Central memory CD8-positive, alpha-beta T cell (primary cell): ENCODE measurements at regions not wholly inside any gene's neighbourhood (a gene's known extent, or its start where the extent isn't known, plus 50 kb on each side); places are given as distances from the start of the nearest gene placed in this dataset.

Experiments
- ATAC-seq: fragments of 150-1000 bp; cut with Tn5 transposase; replicated peaks from 2 replicates; pipeline ENCODE4 v1.10.0; 2022; ENCODE audit warnings: mild to moderate bottlenecking, moderate FRiP score, moderate number of reproducible peaks; ENCODE audit not compliant: poor library complexity, severe bottlenecking; ENCODE audit errors: extremely low read depth
- DNase-seq, 2 donors: peaks; one replicate each; pipeline ENCODE4 v3.0.0; 2021; ENCODE audit warnings: low spot score in 2 of 2
- H3K27ac Mint-ChIP-seq: one replicate; pipeline ENCODE4 v1.8.0; 2022; ENCODE audit warnings: low read depth, mild to moderate bottlenecking, moderate library complexity, mixed read lengths
- H3K27me3 Mint-ChIP-seq: one replicate; pipeline ENCODE4 v1.8.0; 2022; ENCODE audit warnings: mixed read lengths
- H3K36me3 Mint-ChIP-seq: one replicate; pipeline ENCODE4 v1.8.0; 2022; ENCODE audit warnings: mild to moderate bottlenecking, moderate library complexity, mixed read lengths; ENCODE audit not compliant: insufficient read depth
- H3K4me1 Mint-ChIP-seq: one replicate; pipeline ENCODE4 v1.8.0; 2022; ENCODE audit warnings: mixed read lengths
- H3K4me3 Mint-ChIP-seq: one replicate; pipeline ENCODE4 v1.8.0; 2022; ENCODE audit warnings: mild to moderate bottlenecking, moderate library complexity, mixed read lengths
- H3K9me3 Mint-ChIP-seq: one replicate; pipeline ENCODE4 v1.8.0; 2022; ENCODE audit warnings: mixed read lengths

GRCh38 chr3:20405744-20406143, 219.7 kb upstream of the SGO1 start:
- Mint-ChIP-seq H3K9me3 (no peaks in the 10 kb centered on the region), H3K36me3 (no peaks in the 10 kb centered on the region), H3K4me3 (no peak overlapping the region), H3K27ac (no peak overlapping the region), H3K4me1 (no peaks in the 10 kb centered on the region), H3K27me3 (no peaks in the 10 kb centered on the region)
- DNase-seq (no peak), ATAC-seq (no peak)

GRCh38 chr3:20405231-20405630, 219.2 kb upstream of the SGO1 start:
- no peak for ATAC-seq
- no peaks in the 10 kb centered on the region for H3K4me1 Mint-ChIP-seq
- H3K27ac Mint-ChIP-seq = no peak overlapping the region
- H3K36me3 Mint-ChIP-seq = no peaks in the 10 kb centered on the region
- no peaks in the 10 kb centered on the region for H3K27me3 Mint-ChIP-seq
- H3K9me3 Mint-ChIP-seq = no peaks in the 10 kb centered on the region
- H3K4me3 Mint-ChIP-seq = no peak overlapping the region
- DNase-seq = no peak

DNA sequence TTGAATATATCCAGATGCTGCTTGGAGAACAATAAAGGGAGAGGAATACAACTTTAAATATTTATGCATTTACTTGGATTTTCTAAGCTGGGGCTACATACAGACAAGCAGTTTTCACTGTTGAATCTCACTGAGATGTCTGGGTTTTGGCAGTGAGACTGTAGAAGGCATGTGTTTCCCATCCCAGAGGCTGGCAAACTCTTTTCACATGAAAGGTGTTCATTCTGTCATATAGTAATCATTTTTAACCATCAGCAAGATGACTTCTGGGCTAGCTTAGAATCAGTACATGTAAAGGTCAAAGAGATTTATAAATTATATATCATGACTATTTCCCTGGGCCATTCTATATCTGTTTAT, 218.7 kb upstream of the SGO1 start:
- Mint-ChIP-seq H3K9me3 (no peaks in the 10 kb centered on the region), H3K27me3 (no peaks in the 10 kb centered on the region), H3K4me3 (no peak overlapping the region), H3K36me3 (no peaks in the 10 kb centered on the region), H3K4me1 (no peaks in the 10 kb centered on the region), H3K27ac (no peak overlapping the region)
- no peak for ATAC-seq
- DNase-seq = no peak

DNA sequence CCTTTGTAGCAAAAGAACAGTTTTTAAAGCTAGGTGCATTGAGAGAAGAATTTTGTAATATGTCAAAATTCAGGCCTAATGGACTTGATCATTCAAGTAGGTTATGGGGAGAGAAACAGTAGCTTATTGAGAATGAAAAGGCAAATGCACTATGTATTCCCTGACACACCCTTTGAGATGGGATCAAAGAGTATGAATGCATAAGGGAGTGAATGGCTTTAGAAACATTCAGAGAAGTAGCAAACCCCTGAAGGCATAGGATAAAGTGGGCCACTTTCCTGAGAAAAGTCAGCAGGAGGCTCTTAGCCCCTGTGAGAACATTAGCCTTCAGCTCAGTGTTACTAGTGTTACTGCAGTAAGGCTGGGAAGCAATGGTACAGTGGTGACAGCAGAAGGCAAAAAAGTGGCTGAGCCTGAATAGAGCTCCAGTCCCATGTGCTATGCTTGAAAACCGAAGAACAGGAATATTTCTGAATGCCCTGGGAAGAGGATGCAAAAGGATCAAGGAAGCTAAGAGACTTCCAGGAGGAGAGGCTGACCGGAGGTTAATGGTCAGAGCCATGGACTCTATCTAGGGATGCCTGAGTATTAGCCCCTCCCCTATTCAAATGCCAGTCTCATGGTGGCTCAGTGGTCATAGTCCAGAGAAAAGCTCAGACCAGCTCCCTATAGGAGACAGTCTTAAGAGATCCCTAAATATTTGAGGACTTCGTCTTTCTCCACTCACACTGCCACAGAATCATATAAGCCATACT, 218.2 kb upstream of the SGO1 start:
- ATAC-seq (no peak), DNase-seq (no peak)
- no peaks in the 10 kb centered on the region for H3K27me3 Mint-ChIP-seq
- H3K36me3 Mint-ChIP-seq = no peaks in the 10 kb centered on the region
- H3K4me3 Mint-ChIP-seq = no peak overlapping the region
- no peaks in the 10 kb centered on the region for H3K4me1 Mint-ChIP-seq
- H3K9me3 Mint-ChIP-seq = no peaks in the 10 kb centered on the region
- no peak overlapping the region for H3K27ac Mint-ChIP-seq

DNA sequence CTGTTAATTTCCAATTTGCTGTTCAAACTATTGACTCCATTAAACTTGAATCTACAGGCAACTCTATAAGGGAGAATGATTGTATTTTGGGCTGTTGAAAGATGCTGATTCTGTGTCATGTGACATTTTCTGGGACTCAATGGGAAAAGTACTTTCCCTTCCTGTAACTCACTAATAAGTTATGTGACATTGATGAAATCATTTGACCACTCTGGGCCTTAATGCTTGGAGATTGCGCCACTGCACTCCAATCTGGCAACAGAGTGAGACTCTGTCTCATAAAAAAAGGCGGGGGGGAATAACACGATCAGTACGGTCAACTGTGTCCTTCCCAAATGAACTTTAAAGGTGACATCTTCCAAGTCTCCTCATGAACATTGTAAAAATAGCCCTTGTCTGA, 215.2 kb upstream of the SGO1 start:
- Mint-ChIP-seq H3K27ac (no peak overlapping the region), H3K4me3 (no peak overlapping the region), H3K27me3 (no peaks in the 10 kb centered on the region), H3K36me3 (no peaks in the 10 kb centered on the region), H3K4me1 (no peaks in the 10 kb centered on the region), H3K9me3 (no peaks in the 10 kb centered on the region)
- ATAC-seq (no peak), DNase-seq (no peak)

- ATAC-seq (no peak), DNase-seq (no peak)
- no peak overlapping the region for H3K4me3 Mint-ChIP-seq
- no peaks in the 10 kb centered on the region for H3K36me3 Mint-ChIP-seq
- H3K27ac Mint-ChIP-seq = no peak overlapping the region
- no peaks in the 10 kb centered on the region for H3K4me1 Mint-ChIP-seq
- H3K9me3 Mint-ChIP-seq = no peaks in the 10 kb centered on the region
- H3K27me3 Mint-ChIP-seq = no peaks in the 10 kb centered on the region
Observed at GRCh38 chr3:20400686-20401085, 214.7 kb upstream of the SGO1 start.

DNA sequence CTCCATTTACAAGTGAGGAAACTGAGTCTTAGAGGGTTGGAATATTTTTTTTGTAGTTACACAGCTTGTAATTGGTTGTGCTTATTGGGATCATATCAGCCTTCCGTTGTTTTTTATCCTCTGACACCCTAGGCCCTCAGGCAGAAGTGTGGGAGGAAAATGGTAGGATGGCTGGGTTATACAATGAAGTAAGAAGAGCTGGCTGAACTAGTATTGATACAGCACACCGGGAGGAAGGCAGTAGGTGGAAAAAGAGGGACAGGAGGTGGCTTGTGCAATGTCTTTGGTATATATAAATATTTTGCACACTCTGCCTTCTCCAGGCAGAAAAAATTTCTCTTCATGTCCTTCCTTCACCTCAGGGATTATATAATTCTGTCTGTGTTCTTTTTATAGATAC, 214.3 kb upstream of the SGO1 start:
- H3K4me1 Mint-ChIP-seq = no peaks in the 10 kb centered on the region
- ATAC-seq (no peak), DNase-seq (no peak)
- no peaks in the 10 kb centered on the region for H3K27me3 Mint-ChIP-seq
- H3K27ac Mint-ChIP-seq = no peak overlapping the region
- no peak overlapping the region for H3K4me3 Mint-ChIP-seq
- H3K36me3 Mint-ChIP-seq = no peaks in the 10 kb centered on the region
- H3K9me3 Mint-ChIP-seq = no peaks in the 10 kb centered on the region

GRCh38 chr3:20396335-20396734, 210.3 kb upstream of the SGO1 start:
- Mint-ChIP-seq H3K4me3 (no peak overlapping the region), H3K4me1 (no peaks in the 10 kb centered on the region), H3K36me3 (no peaks in the 10 kb centered on the region), H3K9me3 (no peaks in the 10 kb centered on the region), H3K27ac (no peak overlapping the region), H3K27me3 (no peaks in the 10 kb centered on the region)
- DNase-seq (no peak), ATAC-seq (no peak)

- DNase-seq (no peak), ATAC-seq (no peak)
- no peak overlapping the region for H3K27ac Mint-ChIP-seq
Observed at GRCh38 chr3:20395692-20396091, 209.7 kb upstream of the SGO1 start.

DNA sequence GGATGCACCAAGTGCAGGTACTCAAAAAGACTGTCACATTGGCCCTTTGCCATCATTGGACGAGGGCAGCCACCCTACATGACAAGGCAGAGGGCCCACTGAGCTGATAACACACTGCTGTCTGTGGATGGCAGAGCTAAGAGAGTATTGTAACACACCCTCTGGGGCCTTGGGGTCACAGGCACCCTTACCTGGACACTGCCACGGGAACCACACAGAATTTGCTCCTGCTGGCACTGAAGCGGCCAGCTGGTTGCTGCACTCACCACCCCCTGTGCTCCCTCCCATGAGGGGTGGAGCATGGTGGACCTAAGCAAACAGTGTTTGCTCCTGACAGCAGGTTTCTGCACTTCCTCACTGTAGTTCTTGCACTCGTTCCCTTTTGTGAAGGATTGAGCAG, 208.2 kb upstream of the SGO1 start:
- no peak overlapping the region for H3K4me3 Mint-ChIP-seq

More at GRCh38 chr3:20395692-20396091, 209.7 kb upstream of the SGO1 start:
- H3K27me3 Mint-ChIP-seq = no peaks in the 10 kb centered on the region
- no peaks in the 10 kb centered on the region for H3K36me3 Mint-ChIP-seq
- no peak overlapping the region for H3K4me3 Mint-ChIP-seq
- H3K4me1 Mint-ChIP-seq = no peaks in the 10 kb centered on the region
- H3K9me3 Mint-ChIP-seq = no peaks in the 10 kb centered on the region

GRCh38 chr3:20391644-20392043, 205.6 kb upstream of the SGO1 start:
- Mint-ChIP-seq H3K9me3 (no peaks in the 10 kb centered on the region), H3K27me3 (no peaks in the 10 kb centered on the region), H3K36me3 (no peaks in the 10 kb centered on the region), H3K4me1 (no peaks in the 10 kb centered on the region), H3K27ac (no peak overlapping the region), H3K4me3 (no peak overlapping the region)
- no peak for DNase-seq
- no peak for ATAC-seq

More for the DNA sequence above, 208.2 kb upstream of the SGO1 start:
- no peak overlapping the region for H3K27ac Mint-ChIP-seq
- H3K4me1 Mint-ChIP-seq = no peaks in the 10 kb centered on the region
- ATAC-seq (no peak), DNase-seq (no peak)
- H3K27me3 Mint-ChIP-seq = no peaks in the 10 kb centered on the region
- no peaks in the 10 kb centered on the region for H3K9me3 Mint-ChIP-seq
- H3K36me3 Mint-ChIP-seq = no peaks in the 10 kb centered on the region

- H3K4me3 Mint-ChIP-seq = no peak overlapping the region
- no peaks in the 10 kb centered on the region for H3K4me1 Mint-ChIP-seq
- DNase-seq (no peak), ATAC-seq (no peak)
- no peaks in the 10 kb centered on the region for H3K27me3 Mint-ChIP-seq
- no peak overlapping the region for H3K27ac Mint-ChIP-seq
- no peaks in the 10 kb centered on the region for H3K9me3 Mint-ChIP-seq
- no peaks in the 10 kb centered on the region for H3K36me3 Mint-ChIP-seq
Observed at GRCh38 chr3:20388971-20389370, 203.0 kb upstream of the SGO1 start.

DNA sequence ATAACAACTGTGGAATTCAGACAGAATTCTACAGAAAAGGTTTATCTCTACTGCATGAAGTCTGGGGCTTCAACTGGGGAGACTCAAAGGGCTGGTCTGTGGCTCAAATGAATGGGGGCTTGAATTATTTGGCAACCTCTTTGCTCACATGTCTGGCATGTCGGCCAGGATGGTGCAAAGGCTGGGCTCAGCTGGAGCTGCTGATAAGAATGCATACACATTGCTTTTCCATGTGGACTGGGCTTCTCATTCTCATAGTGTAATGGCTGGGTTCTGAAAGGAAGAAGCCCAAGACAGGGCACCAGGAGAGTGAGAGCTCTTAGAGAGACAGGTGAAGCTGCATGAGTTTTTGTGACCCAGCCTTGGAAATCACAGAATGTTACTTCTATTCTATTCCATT, 194.3 kb upstream of the SGO1 start:
- Mint-ChIP-seq H3K27ac (no peak overlapping the region), H3K9me3 (no peaks in the 10 kb centered on the region), H3K36me3 (no peaks in the 10 kb centered on the region), H3K4me1 (no peaks in the 10 kb centered on the region), H3K27me3 (no peaks in the 10 kb centered on the region), H3K4me3 (no peak overlapping the region)
- ATAC-seq = no peak
- no peak for DNase-seq

DNA sequence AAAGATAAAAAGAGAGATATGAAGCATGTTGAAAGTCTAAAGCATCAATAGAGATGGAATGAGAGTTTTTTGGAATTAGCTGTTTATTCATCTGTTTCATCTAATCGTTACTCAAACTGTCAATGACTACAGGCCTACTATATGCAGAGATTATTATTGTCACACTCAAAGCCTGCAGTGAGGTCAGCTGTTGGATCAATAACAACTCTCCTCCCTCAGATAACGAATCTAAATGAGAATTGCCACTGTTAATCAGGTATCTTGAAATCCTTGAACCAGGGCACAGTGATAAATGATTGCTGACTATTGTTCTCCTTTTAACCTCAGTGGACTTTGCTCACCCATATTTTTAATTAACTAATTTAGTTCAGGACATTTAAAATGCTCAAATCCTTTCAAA, 192.3 kb upstream of the SGO1 start:
- Mint-ChIP-seq H3K4me1 (no peaks in the 10 kb centered on the region), H3K36me3 (no peaks in the 10 kb centered on the region), H3K27me3 (no peaks in the 10 kb centered on the region), H3K9me3 (no peaks in the 10 kb centered on the region), H3K4me3 (no peak overlapping the region), H3K27ac (no peak overlapping the region)
- ATAC-seq = no peak
- DNase-seq = no peak
